NT2/D1 (cell line): ENCODE measurements at regions not wholly inside any gene's neighbourhood (a gene's known extent, or its start where the extent isn't known, plus 50 kb on each side); places are given as distances from the start of the nearest gene placed in this dataset.

Source experiments
- DNase-seq: peaks from one replicate; pipeline ENCODE4 v3.0.0-alpha.2; 2011; ENCODE audit warnings: low read depth, low spot score
- H3K27me3 ChIP-seq: 2 replicates; pipeline ENCODE4 v1.6.0; 2011; ENCODE audit warnings: mild to moderate bottlenecking; ENCODE audit not compliant: insufficient read length, insufficient read depth
- H3K36me3 ChIP-seq: 2 replicates; pipeline ENCODE4 v1.6.1; 2011; ENCODE audit warnings: mild to moderate bottlenecking, low read length, mixed read lengths; ENCODE audit not compliant: insufficient read depth, insufficient read length
- H3K4me1 ChIP-seq: 2 replicates; pipeline ENCODE4 v1.5.1; 2011; ENCODE audit not compliant: insufficient read depth, insufficient read length
- H3K4me3 ChIP-seq: 2 replicates; pipeline ENCODE4 v1.5.1; 2011; ENCODE audit warnings: low read depth; ENCODE audit not compliant: insufficient read length
- H3K9ac ChIP-seq: 2 replicates; pipeline ENCODE4 v1.6.0; 2011; ENCODE audit warnings: low read depth; ENCODE audit not compliant: insufficient read length
- H3K9me3 ChIP-seq: 2 replicates; pipeline ENCODE4 v1.5.1; 2011; ENCODE audit warnings: mild to moderate bottlenecking, low read length; ENCODE audit not compliant: insufficient read depth
- SUZ12 ChIP-seq: IDR thresholded peaks from 2 replicates; pipeline ENCODE4 v1.6.1; 2011; ENCODE audit not compliant: insufficient read length, insufficient read depth; ENCODE audit errors: extremely low read depth
- YY1 ChIP-seq: IDR thresholded peaks from 2 replicates; pipeline ENCODE4 v1.6.1; 2011; ENCODE audit not compliant: insufficient read length, insufficient read depth
- ZNF274 ChIP-seq: IDR thresholded peaks from 2 replicates; pipeline ENCODE4 v1.6.1; 2011; ENCODE audit warnings: mild to moderate bottlenecking, low read depth, low read length

GRCh38 chr10:108078263-108078662 is 913.8 kb upstream of the SORCS1 start:
- Histone ChIP-seq H3K4me1 (no peaks in the 10 kb centered on the region), H3K27me3 (no peaks in the 10 kb centered on the region), H3K36me3 (no peaks in the 10 kb centered on the region), H3K9ac (no peak overlapping the region), H3K4me3 (no peak overlapping the region), H3K9me3 (no peaks in the 10 kb centered on the region)
- no peak for TF ChIP-seq SUZ12
- TF ChIP-seq ZNF274 = no peak
- no peak for TF ChIP-seq YY1
- DNase-seq = no peak

- TF ChIP-seq ZNF274 = no peak
- TF ChIP-seq SUZ12 = no peak
- no peak for TF ChIP-seq YY1
- H3K36me3 ChIP-seq = no peaks in the 10 kb centered on the region
- H3K27me3 ChIP-seq = no peaks in the 10 kb centered on the region
- no peaks in the 10 kb centered on the region for H3K9me3 ChIP-seq
- no peak for DNase-seq
- no peaks in the 10 kb centered on the region for H3K4me1 ChIP-seq
- no peak overlapping the region for H3K4me3 ChIP-seq
- H3K9ac ChIP-seq = no peak overlapping the region
Observed at GRCh38 chr10:108072466-108072865, 908.0 kb upstream of the SORCS1 start.

GRCh38 chr10:108070789-108071188 is 906.3 kb upstream of the SORCS1 start:
- Histone ChIP-seq H3K4me3 (no peak overlapping the region), H3K27me3 (no peaks in the 10 kb centered on the region), H3K4me1 (no peaks in the 10 kb centered on the region), H3K9ac (no peak overlapping the region), H3K36me3 (no peaks in the 10 kb centered on the region), H3K9me3 (no peaks in the 10 kb centered on the region)
- TF ChIP-seq ZNF274 (no peak), SUZ12 (no peak)
- DNase-seq = no peak

GRCh38 chr10:108069096-108069495 is 904.6 kb upstream of the SORCS1 start:
- no peak for DNase-seq
- Histone ChIP-seq H3K9ac (no peak overlapping the region), H3K36me3 (no peaks in the 10 kb centered on the region), H3K4me1 (no peaks in the 10 kb centered on the region), H3K9me3 (no peaks in the 10 kb centered on the region), H3K27me3 (no peaks in the 10 kb centered on the region), H3K4me3 (no peak overlapping the region)
- TF ChIP-seq ZNF274 (no peak), YY1 (no peak), SUZ12 (no peak)

GRCh38 chr10:108064746-108065260 is 900.3 kb upstream of the SORCS1 start:
- Histone ChIP-seq H3K4me3 (no peak overlapping the region), H3K4me1 (no peaks in the 10 kb centered on the region)
- TF ChIP-seq SUZ12 (no peak), YY1 (no peak), ZNF274 (no peak)

GRCh38 chr10:108060246-108060645 is 895.7 kb upstream of the SORCS1 start:
- Histone ChIP-seq H3K4me3 (no peak overlapping the region), H3K4me1 (no peaks in the 10 kb centered on the region), H3K27me3 (no peaks in the 10 kb centered on the region), H3K9ac (no peak overlapping the region), H3K36me3 (no peaks in the 10 kb centered on the region), H3K9me3 (no peaks in the 10 kb centered on the region)
- TF ChIP-seq YY1 = no peak
- no peak for TF ChIP-seq SUZ12
- no peak for TF ChIP-seq ZNF274
- no peak for DNase-seq

More at GRCh38 chr10:108064746-108065260, 900.3 kb upstream of the SORCS1 start:
- Histone ChIP-seq H3K9me3 (no peaks in the 10 kb centered on the region), H3K36me3 (no peaks in the 10 kb centered on the region), H3K27me3 (no peaks in the 10 kb centered on the region), H3K9ac (no peak overlapping the region)
- no peak for DNase-seq

- DNase-seq = no peak
- H3K4me1 ChIP-seq = no peaks in the 10 kb centered on the region
- no peaks in the 10 kb centered on the region for H3K27me3 ChIP-seq
- no peak overlapping the region for H3K9ac ChIP-seq
- H3K36me3 ChIP-seq = no peaks in the 10 kb centered on the region
- TF ChIP-seq YY1 (no peak), ZNF274 (no peak), SUZ12 (no peak)
- H3K4me3 ChIP-seq = no peak overlapping the region
- no peaks in the 10 kb centered on the region for H3K9me3 ChIP-seq
Observed at GRCh38 chr10:108055506-108055905, 891.0 kb upstream of the SORCS1 start.
